HepG2 (cell line): ENCODE measurements at regions not wholly inside any gene's neighbourhood (a gene's known extent, or its start where the extent isn't known, plus 50 kb on each side); places are given as distances from the start of the nearest gene placed in this dataset.

ENCODE experiments used
- ATAC-seq: fragments of 200-7000 bp; cut with Tn5 transposase; 3 replicates; pipeline ENCODE4 v1.9.1; 2020; ENCODE audit warnings: mild to moderate bottlenecking, moderate library complexity
- BruUV-seq: library from RNA; stranded (reverse); fragments of 400-500 nt; replicated peaks from 2 replicates; lab custom pipeline; 2021; lab: Mats Ljungman, UMichigan
- CTCF ChIA-PET: fragments of 300-600 bp; formaldehyde crosslinking; extraction: SDS; loops from one replicate; lab custom pipeline; 2021; ENCODE audit warnings: low total read pairs, inconsistent platforms, low intra/inter-chr PET ratio; lab: Yijun Ruan, JAX
- POLR2A ChIA-PET: fragments of 350-600 bp; sonication (Branson Sonifier 250); formaldehyde crosslinking; loops from one replicate; lab custom pipeline; 2020; ENCODE audit warnings: antibody characterized with exemption, inconsistent platforms; lab: Yijun Ruan, JAX
- DNase-seq: peaks from one replicate; pipeline ENCODE4 v3.0.0-alpha.2; 2015; ENCODE audit warnings: low spot score
- FAIRE-seq: peaks from 3 replicates; lab custom pipeline; 2011; peaks lifted over from hg19 to GRCh38; lab: Jason Lieb, UNC
- H2AFZ ChIP-seq: one replicate; pipeline ENCODE4 v1.6.1; 2011; ENCODE audit warnings: low read length, inconsistent platforms
- H3K27ac ChIP-seq: fragments of 300-600 bp; 3 replicates; pipeline ENCODE4 v1.8.0; 2011; ENCODE audit warnings: mixed run types, mild to moderate bottlenecking, mixed read lengths, low read length, inconsistent platforms; ENCODE audit not compliant: insufficient read depth; ENCODE audit errors: extremely low read length
- H3K27me3 ChIP-seq, 2 experiments: fragments of 200-600 bp in 1 of 2; 2 replicates in 1 of 2; 3 replicates in 1 of 2; pipeline versions ENCODE4 v1.6.0 to v1.8.0; 2011; ENCODE audit warnings: low read length in 2 of 2, mild to moderate bottlenecking in 2 of 2, moderate library complexity in 2 of 2, inconsistent platforms in 1 of 2; ENCODE audit not compliant: insufficient read depth in 2 of 2, control insufficient read depth in 1 of 2
- H3K36me3 ChIP-seq, 2 experiments: fragments of 200-600 bp in 1 of 2; replicated peaks in 1 of 2; 2 replicates in 1 of 2; 3 replicates in 1 of 2; pipeline versions ENCODE4 v1.5.1 to v1.8.0; 2011; ENCODE audit warnings: low read length in 2 of 2, inconsistent platforms in 1 of 2; ENCODE audit not compliant: insufficient read depth in 2 of 2, control insufficient read depth in 1 of 2
- H3K4me1 ChIP-seq: 2 replicates; pipeline ENCODE4 v1.5.1; 2012; ENCODE audit warnings: low read length, inconsistent platforms; ENCODE audit not compliant: insufficient read depth
- H3K4me2 ChIP-seq: 2 replicates; pipeline ENCODE4 v1.6.0; 2011; ENCODE audit warnings: low read depth, low read length, inconsistent platforms
- H3K4me3 ChIP-seq, 3 experiments: fragments of 200-600 bp in 1 of 3; sonication (generic), shearing (Covaris generic) in 1 of 3; replicated peaks in 1 of 3; 2 replicates each; pipeline ENCODE4 v1.5.1; 2011 to 2016; ENCODE audit warnings: low read length in 3 of 3, inconsistent platforms in 2 of 3, low read depth in 2 of 3, mild to moderate bottlenecking in 2 of 3, control low read depth in 1 of 3, mixed read lengths in 1 of 3; ENCODE audit not compliant: insufficient read depth in 1 of 3
- H3K79me2 ChIP-seq: one replicate; pipeline ENCODE4 v1.6.1; 2011; ENCODE audit warnings: low read length, inconsistent platforms; ENCODE audit not compliant: insufficient read depth
- H3K9ac ChIP-seq: 2 replicates; pipeline ENCODE4 v1.6.0; 2011; ENCODE audit warnings: mild to moderate bottlenecking, low read depth, low read length, inconsistent platforms; ENCODE audit not compliant: insufficient read depth
- H3K9me3 ChIP-seq: 2 replicates; pipeline ENCODE4 v1.5.1; 2012; ENCODE audit warnings: mild to moderate bottlenecking, low read length
- H4K20me1 ChIP-seq: 2 replicates; pipeline ENCODE4 v1.6.0; 2011; ENCODE audit warnings: inconsistent platforms, mild to moderate bottlenecking, low read length, moderate library complexity; ENCODE audit not compliant: insufficient read depth
- PRDM15 ChIP-seq: sonication (generic); formaldehyde crosslinking; IDR thresholded peaks from 2 replicates; pipeline ENCODE4 v1.4.0; 2020; ENCODE audit warnings: missing genetic modification reagents
- ZNF761 ChIP-seq: sonication (generic); formaldehyde crosslinking; conservative IDR thresholded peaks from 2 replicates; pipeline ENCODE4 v1.4.0; 2020; ENCODE audit warnings: mild to moderate bottlenecking, missing genetic modification reagents
- WGBS: methylation state at CpG from one replicate; pipeline ENCODE4 v1.1.6; 2017; ENCODE audit warnings: low lambda C conversion rate; 5-methylcytosine and 5-hydroxymethylcytosine counted together
- in situ Hi-C: cut with HindIII; loops from 2 replicates; pipeline ENCODE4 v1.10.0; 2017; ENCODE audit warnings: low pct_unique_long_range_greater_than_20kb; ENCODE audit not compliant: extremely low pct_ligation_motif_present
- intact Hi-C: fragments of 100-400 bp; cut with micrococcal nuclease; formaldehyde crosslinking; loops from one replicate; pipeline ENCODE4 v1.10.0; 2022; ENCODE audit not compliant: unreplicated experiment

- H3K27ac ChIP-seq = no peak overlapping the region
- no peak for FAIRE-seq
Measured at GRCh38 chr6:134379076-134379475, 61.2 kb upstream of the SGK1 start.

More at GRCh38 chr6:134379076-134379475, 61.2 kb upstream of the SGK1 start:
- Histone ChIP-seq H3K9ac (no peak overlapping the region), H3K9me3 (no peaks in the 10 kb centered on the region), H4K20me1 (no peaks in the 10 kb centered on the region)
- intact Hi-C loops (no loop called here), in situ Hi-C loops (no loop called here)
- 57% methylated on average over 5 of the region's 5 CpGs for WGBS
- ChIA-PET POLR2A (no interaction called here), CTCF (no interaction called here)
- DNase-seq = no peak
- no peak for TF ChIP-seq PRDM15 (CRISPR knock-in tag)
- TF ChIP-seq ZNF761 (CRISPR knock-in tag) = no peak
- TF ChIP-seq, all 625 proteins: peak for 0
- no TSS peak for BruUV-seq
- no peak overlapping the region for H3K4me2 ChIP-seq
- no peaks in the 10 kb centered on the region for H3K36me3 ChIP-seq
- no peak overlapping the region for H3K4me3 ChIP-seq
- H3K79me2 ChIP-seq = no peaks in the 10 kb centered on the region
- ATAC-seq = no peak
- H3K27me3 ChIP-seq = no peaks in the 10 kb centered on the region; a peak in 1 of 5 replicates
- H2AFZ ChIP-seq = no peak overlapping the region
- H3K4me1 ChIP-seq = no peaks in the 10 kb centered on the region
